ENCODE measurements at regions not wholly inside any gene's neighbourhood (a gene's known extent, or its start where the extent isn't known, plus 50 kb on each side); places are given as distances from the start of the nearest gene placed in this dataset.

- Histone ChIP-seq H3K36me3 (no peaks in the 10 kb centered on the region), H3K27ac (no peak overlapping the region), H3K27me3 (no peaks in the 10 kb centered on the region), H3K4me3 (replicated peaks in 1 of 3) (no peak overlapping the region), H3K9me3 (no peaks in the 10 kb centered on the region), H3K4me1 (no peaks in the 10 kb centered on the region)
- TF ChIP-seq CTCF (IDR thresholded peaks at IDR 0.05), result no peak
- no peak for TF ChIP-seq POLR2A (IDR thresholded peaks at IDR 0.05)
- 83 to 93% methylated on average over 5 of the region's 5 CpGs for WGBS, 2 donors
- DNase-seq, result no peak
- intact Hi-C loops (cut with DNase I), result no loop called here
Observed at GRCh38 chr20:52482044-52482443, 290.5 kb upstream of the ZFP64 start.

GRCh38 chr20:52481443-52481842 is 289.9 kb upstream of the ZFP64 start:
- 56 to 63% methylated on average over 3 of the region's 3 CpGs for WGBS, 2 donors
- Histone ChIP-seq H3K9me3 (no peaks in the 10 kb centered on the region), H3K27me3 (no peaks in the 10 kb centered on the region), H3K27ac (no peak overlapping the region), H3K4me3 (replicated peaks in 1 of 3) (no peak overlapping the region), H3K4me1 (no peaks in the 10 kb centered on the region), H3K36me3 (no peaks in the 10 kb centered on the region)
- intact Hi-C loops (cut with DNase I), result no loop called here
- DNase-seq, result no peak
- TF ChIP-seq CTCF (IDR thresholded peaks at IDR 0.05), result no peak
- TF ChIP-seq POLR2A (IDR thresholded peaks at IDR 0.05), result no peak

- 70 to 80% methylated on average over 6 to 9 of the region's 9 CpGs for WGBS, 2 donors
- no peak overlapping the region for H3K27ac ChIP-seq
- no peak for DNase-seq
- no peak overlapping the region for H3K4me3 ChIP-seq (replicated peaks in 1 of 3)
- H3K9me3 ChIP-seq, result no peaks in the 10 kb centered on the region
- H3K36me3 ChIP-seq, result no peaks in the 10 kb centered on the region
- no peak for TF ChIP-seq POLR2A (IDR thresholded peaks at IDR 0.05)
- TF ChIP-seq CTCF (IDR thresholded peaks at IDR 0.05), result no peak
- no peaks in the 10 kb centered on the region for H3K4me1 ChIP-seq
- H3K27me3 ChIP-seq, result no peaks in the 10 kb centered on the region
- intact Hi-C loops (cut with DNase I), result no loop called here
Observed at GRCh38 chr20:52476074-52476750, 284.6 kb upstream of the ZFP64 start.

- Histone ChIP-seq H3K4me3 (replicated peaks in 1 of 3) (no peak overlapping the region), H3K4me1 (no peaks in the 10 kb centered on the region), H3K36me3 (no peaks in the 10 kb centered on the region), H3K9me3 (no peaks in the 10 kb centered on the region), H3K27ac (no peak overlapping the region), H3K27me3 (no peaks in the 10 kb centered on the region)
- 68 to 75% methylated on average over 3 of the region's 3 CpGs for WGBS, 2 donors
- intact Hi-C loops (cut with DNase I), result no loop called here
- DNase-seq, result no peak
- TF ChIP-seq POLR2A (IDR thresholded peaks at IDR 0.05) (no peak), CTCF (IDR thresholded peaks at IDR 0.05) (no peak)
Observed at GRCh38 chr20:52473186-52473585, 281.6 kb upstream of the ZFP64 start.

- TF ChIP-seq POLR2A (IDR thresholded peaks at IDR 0.05), result no peak
- H3K27me3 ChIP-seq, result no peaks in the 10 kb centered on the region
- DNase-seq, result no peak
- H3K4me3 ChIP-seq (replicated peaks in 1 of 3), result no peak overlapping the region
- no peak overlapping the region for H3K27ac ChIP-seq
- no peaks in the 10 kb centered on the region for H3K36me3 ChIP-seq
- intact Hi-C loops (cut with DNase I), result no loop called here
- no peaks in the 10 kb centered on the region for H3K9me3 ChIP-seq
- no peaks in the 10 kb centered on the region for H3K4me1 ChIP-seq
Observed at GRCh38 chr20:52470561-52470960, 279.0 kb upstream of the ZFP64 start.
